Skeletal muscle satellite cell (primary cell): ENCODE measurements at regions not wholly inside any gene's neighbourhood (a gene's known extent, or its start where the extent isn't known, plus 50 kb on each side); places are given as distances from the start of the nearest gene placed in this dataset.

Experiments
- H3K27me3 ChIP-seq: 2 replicates; pipeline ENCODE4 v1.7.0; 2013; ENCODE audit warnings: low read length; ENCODE audit not compliant: control insufficient read depth, insufficient read depth
- H3K36me3 ChIP-seq: 2 replicates; pipeline ENCODE4 v1.7.0; 2013; ENCODE audit warnings: mild to moderate bottlenecking, control low read depth, low read length; ENCODE audit not compliant: insufficient read depth
- H3K4me1 ChIP-seq: 2 replicates; pipeline ENCODE4 v1.7.0; 2013; ENCODE audit warnings: low read length; ENCODE audit not compliant: control insufficient read depth, insufficient read depth
- H3K4me2 ChIP-seq: 2 replicates; pipeline ENCODE4 v1.7.0; 2013; ENCODE audit warnings: mild to moderate bottlenecking, low read length
- H3K4me3 ChIP-seq: 2 replicates; pipeline ENCODE4 v1.7.0; 2013; ENCODE audit warnings: low read length
- H3K9ac ChIP-seq: 2 replicates; pipeline ENCODE4 v1.7.0; 2013; ENCODE audit warnings: mild to moderate bottlenecking, low read depth, low read length, moderate library complexity
- H3K9me3 ChIP-seq: replicated peaks from 2 replicates; pipeline ENCODE4 v1.7.0; 2013; ENCODE audit warnings: mild to moderate bottlenecking, control low read depth, low read length

GRCh38 chr11:128181984-128182383, 405.4 kb downstream of the ETS1 start:
- no peaks in the 10 kb centered on the region for H3K9me3 ChIP-seq
- no peaks in the 10 kb centered on the region for H3K36me3 ChIP-seq
- peaks cover 26% of the 10 kb centered on the region for H3K4me1 ChIP-seq
- no peak overlapping the region for H3K9ac ChIP-seq
- H3K27me3 ChIP-seq: no peaks in the 10 kb centered on the region
- no peak overlapping the region for H3K4me2 ChIP-seq
- H3K4me3 ChIP-seq: no peak overlapping the region

- no peak overlapping the region for H3K4me3 ChIP-seq
- no peaks in the 10 kb centered on the region for H3K9me3 ChIP-seq
- peak overlapping the region; percentile 40 for H3K4me2 ChIP-seq
- peaks cover 26% of the 10 kb centered on the region for H3K4me1 ChIP-seq
- H3K9ac ChIP-seq: peak overlapping the region; percentile 26
- H3K27me3 ChIP-seq: no peaks in the 10 kb centered on the region
- H3K36me3 ChIP-seq: no peaks in the 10 kb centered on the region
Measured at GRCh38 chr11:128181088-128181480, 406.3 kb downstream of the ETS1 start.

- H3K27me3 ChIP-seq: no peaks in the 10 kb centered on the region
- H3K4me2 ChIP-seq: peak overlapping the region; percentile 40
- peak overlapping the region; percentile 26 for H3K9ac ChIP-seq
- no peak overlapping the region for H3K4me3 ChIP-seq
- peaks cover 26% of the 10 kb centered on the region for H3K4me1 ChIP-seq
- H3K9me3 ChIP-seq: no peaks in the 10 kb centered on the region
- H3K36me3 ChIP-seq: no peaks in the 10 kb centered on the region
Measured at GRCh38 chr11:128180441-128181087, 406.8 kb downstream of the ETS1 start.

GRCh38 chr11:128179512-128179911, 407.8 kb downstream of the ETS1 start:
- peaks cover 33% of the 10 kb centered on the region for H3K4me1 ChIP-seq
- no peaks in the 10 kb centered on the region for H3K36me3 ChIP-seq
- no peaks in the 10 kb centered on the region for H3K27me3 ChIP-seq
- no peak overlapping the region for H3K9ac ChIP-seq
- no peak overlapping the region for H3K4me2 ChIP-seq
- H3K4me3 ChIP-seq: no peak overlapping the region
- no peaks in the 10 kb centered on the region for H3K9me3 ChIP-seq

GRCh38 chr11:128179039-128179438, 408.3 kb downstream of the ETS1 start:
- Histone ChIP-seq H3K36me3 (no peaks in the 10 kb centered on the region), H3K4me2 (no peak overlapping the region), H3K4me3 (no peak overlapping the region), H3K4me1 (peaks cover 37% of the 10 kb centered on the region), H3K9ac (no peak overlapping the region), H3K27me3 (no peaks in the 10 kb centered on the region), H3K9me3 (no peaks in the 10 kb centered on the region)

- Histone ChIP-seq H3K27me3 (no peaks in the 10 kb centered on the region), H3K9me3 (no peaks in the 10 kb centered on the region), H3K9ac (peak overlapping the region; percentile 48), H3K4me3 (peak overlapping the region; percentile 22), H3K36me3 (no peaks in the 10 kb centered on the region), H3K4me2 (peak overlapping the region; percentile 64), H3K4me1 (peaks cover 29% of the 10 kb centered on the region)
Measured at GRCh38 chr11:128174465-128175291, 412.7 kb downstream of the ETS1 start.

GRCh38 chr11:128172046-128172878, 415.1 kb downstream of the ETS1 start:
- no peak overlapping the region for H3K9ac ChIP-seq
- no peaks in the 10 kb centered on the region for H3K27me3 ChIP-seq

GRCh38 chr11:128171506-128171905, 415.9 kb downstream of the ETS1 start:
- Histone ChIP-seq H3K9me3 (no peaks in the 10 kb centered on the region), H3K36me3 (no peaks in the 10 kb centered on the region), H3K4me2 (no peak overlapping the region), H3K9ac (no peak overlapping the region), H3K27me3 (no peaks in the 10 kb centered on the region), H3K4me3 (no peak overlapping the region), H3K4me1 (peaks cover 21% of the 10 kb centered on the region)

More at GRCh38 chr11:128172046-128172878, 415.1 kb downstream of the ETS1 start:
- no peak overlapping the region for H3K4me2 ChIP-seq
- peaks cover 21% of the 10 kb centered on the region for H3K4me1 ChIP-seq
- no peaks in the 10 kb centered on the region for H3K9me3 ChIP-seq
- no peaks in the 10 kb centered on the region for H3K36me3 ChIP-seq
- no peak overlapping the region for H3K4me3 ChIP-seq

GRCh38 chr11:128165572-128165971, 421.8 kb downstream of the ETS1 start:
- no peaks in the 10 kb centered on the region for H3K27me3 ChIP-seq
- H3K9me3 ChIP-seq: no peaks in the 10 kb centered on the region

GRCh38 chr11:128164080-128164741, 423.1 kb downstream of the ETS1 start:
- no peaks in the 10 kb centered on the region for H3K4me1 ChIP-seq
- no peak overlapping the region for H3K9ac ChIP-seq
- no peaks in the 10 kb centered on the region for H3K27me3 ChIP-seq
- no peak overlapping the region for H3K4me3 ChIP-seq
- H3K9me3 ChIP-seq: no peaks in the 10 kb centered on the region
- H3K36me3 ChIP-seq: no peaks in the 10 kb centered on the region
- H3K4me2 ChIP-seq: no peak overlapping the region

More at GRCh38 chr11:128165572-128165971, 421.8 kb downstream of the ETS1 start:
- Histone ChIP-seq H3K9ac (no peak overlapping the region), H3K4me1 (no peaks in the 10 kb centered on the region), H3K4me3 (no peak overlapping the region), H3K4me2 (no peak overlapping the region), H3K36me3 (no peaks in the 10 kb centered on the region)

GRCh38 chr11:128161994-128162393, 425.4 kb downstream of the ETS1 start:
- H3K9me3 ChIP-seq: no peaks in the 10 kb centered on the region
- H3K4me2 ChIP-seq: no peak overlapping the region
- H3K4me3 ChIP-seq: no peak overlapping the region
- H3K9ac ChIP-seq: no peak overlapping the region
- H3K4me1 ChIP-seq: no peaks in the 10 kb centered on the region
- no peaks in the 10 kb centered on the region for H3K27me3 ChIP-seq
- H3K36me3 ChIP-seq: no peaks in the 10 kb centered on the region
